Liver (tissue), 8 donors: ENCODE measurements at regions not wholly inside any gene's neighbourhood (a gene's known extent, or its start where the extent isn't known, plus 50 kb on each side); places are given as distances from the start of the nearest gene placed in this dataset.

Source experiments
- DNase-seq: peaks from one replicate; pipeline ENCODE4 v3.0.0-alpha.2; 2017; ENCODE audit warnings: low spot score
- H3K27ac ChIP-seq, 2 donors: one replicate each; pipeline ENCODE4 v1.7.0; 2013; ENCODE audit warnings: inconsistent platforms in 2 of 2, low read length in 2 of 2, control low read depth in 1 of 2, low read depth in 1 of 2, mild to moderate bottlenecking in 1 of 2
- H3K27me3 ChIP-seq, 4 donors: one replicate each; pipeline versions ENCODE4 v1.6.1 to v1.7.0; 2013; ENCODE audit warnings: low read length in 3 of 4, inconsistent platforms in 1 of 4, mild to moderate bottlenecking in 1 of 4, moderate library complexity in 1 of 4; ENCODE audit not compliant: control insufficient read depth in 4 of 4, insufficient read depth in 4 of 4
- H3K36me3 ChIP-seq, 4 donors: one replicate each; pipeline versions ENCODE4 v1.6.1 to v1.7.0; 2013; ENCODE audit warnings: low read length in 3 of 4, mild to moderate bottlenecking in 3 of 4, low read depth in 1 of 4, moderate library complexity in 1 of 4; ENCODE audit not compliant: control insufficient read depth in 4 of 4, insufficient read depth in 3 of 4
- H3K4me1 ChIP-seq, 4 donors: one replicate each; pipeline versions ENCODE4 v1.6.1 to v1.7.0; 2013; ENCODE audit warnings: low read length in 3 of 4, mild to moderate bottlenecking in 3 of 4, moderate library complexity in 1 of 4; ENCODE audit not compliant: control insufficient read depth in 4 of 4, insufficient read depth in 4 of 4
- H3K4me3 ChIP-seq, 3 donors: one replicate each; pipeline versions ENCODE4 v1.6.1 to v1.7.0; 2013; ENCODE audit warnings: low read length in 3 of 3, control low read depth in 1 of 3, low read depth in 1 of 3, mild to moderate bottlenecking in 1 of 3
- H3K9ac ChIP-seq, 2 donors: one replicate each; pipeline ENCODE4 v1.7.0; 2013; ENCODE audit warnings: low read length in 2 of 2, mild to moderate bottlenecking in 2 of 2, moderate library complexity in 2 of 2, control low read depth in 1 of 2, low read depth in 1 of 2
- H3K9me3 ChIP-seq, 4 donors: one replicate each; pipeline versions ENCODE4 v1.6.1 to v1.7.0; 2013; ENCODE audit warnings: low read length in 3 of 4; ENCODE audit not compliant: control insufficient read depth in 4 of 4
- ATF3 ChIP-seq: IDR thresholded peaks from 2 replicates; pipeline ENCODE4 v1.6.1; 2016; ENCODE audit warnings: antibody characterized with exemption
- CTCF ChIP-seq: fragments of 150-350 bp; IDR thresholded peaks from 2 replicates; pipeline ENCODE4 v1.5.1; 2017; ENCODE audit warnings: improper control_type of control experiment, low read depth, low read length; ENCODE audit not compliant: missing input control
- EGR1 ChIP-seq, 2 donors: IDR thresholded peaks; 2 replicates each; pipeline ENCODE4 v1.6.1; 2016 to 2018; ENCODE audit warnings: antibody characterized with exemption in 2 of 2, low read depth in 2 of 2
- FOXA1 ChIP-seq: IDR thresholded peaks from 2 replicates; pipeline ENCODE4 v1.6.1; 2016; ENCODE audit warnings: antibody characterized with exemption
- FOXA2 ChIP-seq: IDR thresholded peaks from 2 replicates; pipeline ENCODE4 v1.6.1; 2016; ENCODE audit warnings: antibody characterized with exemption
- GABPA ChIP-seq, 2 donors: IDR thresholded peaks in 1 of 2; conservative IDR thresholded peaks in 1 of 2; 2 replicates each; pipeline ENCODE4 v1.6.1; 2016; ENCODE audit warnings: antibody characterized with exemption in 2 of 2, mild to moderate bottlenecking in 1 of 2, moderate library complexity in 1 of 2
- HNF4A ChIP-seq, 2 donors: conservative IDR thresholded peaks; 2 replicates each; pipeline ENCODE4 v1.6.1; 2016; ENCODE audit warnings: antibody characterized with exemption in 2 of 2, mild to moderate bottlenecking in 2 of 2
- HNF4G ChIP-seq: IDR thresholded peaks from 2 replicates; pipeline ENCODE4 v1.6.1; 2016; ENCODE audit warnings: antibody characterized with exemption
- JUND ChIP-seq, 2 donors: IDR thresholded peaks; 2 replicates each; pipeline ENCODE4 v1.6.1; 2016; ENCODE audit warnings: antibody characterized with exemption in 2 of 2
- MAX ChIP-seq: IDR thresholded peaks from 2 replicates; pipeline ENCODE4 v1.6.1; 2016; ENCODE audit warnings: antibody characterized with exemption
- NR2F2 ChIP-seq: IDR thresholded peaks from 2 replicates; pipeline ENCODE4 v1.6.1; 2016; ENCODE audit warnings: antibody characterized with exemption
- RAD21 ChIP-seq, 2 donors: IDR thresholded peaks; 2 replicates each; pipeline ENCODE4 v1.6.1; 2016; ENCODE audit warnings: antibody characterized with exemption in 2 of 2, mild to moderate bottlenecking in 2 of 2
- REST ChIP-seq: IDR thresholded peaks from 2 replicates; pipeline ENCODE4 v1.6.1; 2016; ENCODE audit warnings: antibody characterized with exemption, mild to moderate bottlenecking
- RXRA ChIP-seq, 2 donors: IDR thresholded peaks; 2 replicates each; pipeline ENCODE4 v1.6.1; 2017 to 2018; ENCODE audit warnings: antibody characterized with exemption in 2 of 2, mild to moderate bottlenecking in 1 of 2
- SP1 ChIP-seq: IDR thresholded peaks from 2 replicates; pipeline ENCODE4 v1.6.1; 2018; ENCODE audit warnings: antibody characterized with exemption, mild to moderate bottlenecking
- TAF1 ChIP-seq: conservative IDR thresholded peaks from 2 replicates; pipeline ENCODE4 v1.6.1; 2016; ENCODE audit warnings: antibody characterized with exemption, mild to moderate bottlenecking
- YY1 ChIP-seq: IDR thresholded peaks from 2 replicates; pipeline ENCODE4 v1.6.1; 2016; ENCODE audit warnings: antibody characterized with exemption, mild to moderate bottlenecking
- ZBTB33 ChIP-seq: IDR thresholded peaks from 2 replicates; pipeline ENCODE4 v1.6.1; 2016; ENCODE audit warnings: antibody characterized with exemption
- WGBS: extraction: QIAGEN DNeasy Blood & Tissue Kit; methylation state at CpG from one replicate; pipeline ENCODE4 v1.1.7; 2013; 5-methylcytosine and 5-hydroxymethylcytosine counted together
- donor health status: healthy.
- donor health status: healthy.
- donor health status: healthy.
- donor health status: healthy.
- donor health status: healthy.

- no peaks in the 10 kb centered on the region for H3K27me3 ChIP-seq
- no peak overlapping the region for H3K9ac ChIP-seq
- H3K36me3 ChIP-seq = no peaks in the 10 kb centered on the region
- no peak overlapping the region for H3K27ac ChIP-seq
- TF ChIP-seq ATF3 (no peak), YY1 (no peak), RAD21 (IDR thresholded peaks at IDR 0.05) (no peak), HNF4A (conservative IDR thresholded peaks at IDR 0.05) (no peak), GABPA (IDR thresholded peaks at IDR 0.05 in 1 of 2, conservative IDR thresholded peaks at IDR 0.05 in 1 of 2) (no peak), ZBTB33 (no peak), MAX (no peak), CTCF (no peak), JUND (IDR thresholded peaks at IDR 0.05) (no peak), REST (no peak), SP1 (no peak), FOXA2 (no peak), NR2F2 (no peak), TAF1 (no peak), FOXA1 (no peak), EGR1 (IDR thresholded peaks at IDR 0.05; ENCODE audit: low read depth in 2 of 2) (no peak), HNF4G (no peak), RXRA (IDR thresholded peaks at IDR 0.05) (no peak)
- peaks cover 0 to 2% (median under 1%) of the 10 kb centered on the region in 4 donors for H3K4me1 ChIP-seq
- no peaks in the 10 kb centered on the region for H3K9me3 ChIP-seq
- no peak for DNase-seq
- H3K4me3 ChIP-seq = no peak overlapping the region
- 65% methylated on average over 2 of the region's 2 CpGs for WGBS
Observed at GRCh38 chr12:66060163-66060907, 70.2 kb downstream of the LLPH start.
